GM12892 (cell line): ENCODE measurements at regions not wholly inside any gene's neighbourhood (a gene's known extent, or its start where the extent isn't known, plus 50 kb on each side); places are given as distances from the start of the nearest gene placed in this dataset.

Source experiments
- POLR2A ChIP-seq: IDR thresholded peaks from 2 replicates; pipeline ENCODE4 v1.6.1; 2011; ENCODE audit warnings: low read depth, low read length, control low read depth
- POLR2AphosphoS5 ChIP-seq: IDR thresholded peaks from 2 replicates; pipeline ENCODE4 v1.6.1; 2011; ENCODE audit warnings: low read depth, low read length, control low read depth
- TAF1 ChIP-seq: IDR thresholded peaks from 2 replicates; pipeline ENCODE4 v1.6.1; 2011; ENCODE audit warnings: low read depth, mild to moderate bottlenecking, control low read depth, low read length, borderline replicate concordance

DNA sequence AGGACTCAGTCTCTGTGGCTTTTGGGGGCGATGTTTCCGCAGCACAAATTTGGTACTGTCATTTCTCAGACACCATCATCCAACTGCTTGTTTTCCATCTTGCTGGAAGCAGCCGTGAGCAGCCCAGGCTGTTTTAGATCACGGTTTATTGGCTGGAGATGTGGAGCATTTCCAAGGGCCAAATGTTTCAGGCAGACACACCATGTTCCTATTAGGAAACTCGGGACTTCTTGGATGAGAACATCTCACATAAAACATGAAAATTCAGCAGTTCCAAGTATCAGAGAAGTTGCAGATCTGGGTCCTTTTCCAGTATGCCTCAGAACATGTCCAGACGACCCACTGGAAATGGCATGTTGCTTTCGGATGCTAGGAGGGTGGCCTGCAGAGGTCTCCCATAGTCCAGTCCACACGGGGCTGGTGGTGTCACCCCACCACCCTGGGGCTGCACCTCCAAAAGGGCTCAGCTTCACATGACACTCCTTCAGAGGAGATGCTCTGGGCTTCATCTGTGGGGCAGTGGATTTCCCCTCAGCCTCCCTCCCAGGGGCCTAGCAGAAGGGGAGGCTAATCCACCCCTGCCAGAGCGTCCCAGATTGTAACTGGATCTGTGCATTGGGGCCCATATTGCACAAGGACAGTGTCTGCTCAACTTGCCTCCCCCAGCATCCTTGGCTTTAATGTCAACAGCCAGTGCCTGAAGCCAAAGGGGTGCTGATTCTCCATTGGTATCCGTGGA is 176.3 kb downstream of the SCP2D1 start:
- TF ChIP-seq POLR2A (no peak), TAF1 (no peak), POLR2AphosphoS5 (no peak)
